ENCODE measurements at regions not wholly inside any gene's neighbourhood (a gene's known extent, or its start where the extent isn't known, plus 50 kb on each side); places are given as distances from the start of the nearest gene placed in this dataset.

DNA sequence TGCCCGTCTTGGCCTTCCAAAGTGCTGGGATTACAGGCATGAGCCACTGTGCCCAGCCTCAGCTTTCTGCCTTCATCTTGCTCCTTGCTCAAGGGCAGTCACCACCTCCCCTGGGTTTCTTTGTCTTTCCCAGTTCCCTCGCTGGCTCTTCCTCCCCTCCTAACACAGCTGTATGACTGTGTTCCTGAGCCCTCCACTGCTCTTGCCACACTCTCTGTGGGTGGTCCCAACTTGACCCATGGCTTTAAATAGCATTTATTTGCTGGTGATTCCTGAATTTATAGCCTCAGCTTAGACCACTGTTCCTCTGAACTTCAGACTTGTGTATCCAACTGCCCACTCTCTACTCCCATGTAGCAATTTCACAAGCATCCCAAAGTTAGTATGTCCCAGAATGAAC, 181.3 kb downstream of the BAMBI start:
- TF ChIP-seq, protein P1, sequence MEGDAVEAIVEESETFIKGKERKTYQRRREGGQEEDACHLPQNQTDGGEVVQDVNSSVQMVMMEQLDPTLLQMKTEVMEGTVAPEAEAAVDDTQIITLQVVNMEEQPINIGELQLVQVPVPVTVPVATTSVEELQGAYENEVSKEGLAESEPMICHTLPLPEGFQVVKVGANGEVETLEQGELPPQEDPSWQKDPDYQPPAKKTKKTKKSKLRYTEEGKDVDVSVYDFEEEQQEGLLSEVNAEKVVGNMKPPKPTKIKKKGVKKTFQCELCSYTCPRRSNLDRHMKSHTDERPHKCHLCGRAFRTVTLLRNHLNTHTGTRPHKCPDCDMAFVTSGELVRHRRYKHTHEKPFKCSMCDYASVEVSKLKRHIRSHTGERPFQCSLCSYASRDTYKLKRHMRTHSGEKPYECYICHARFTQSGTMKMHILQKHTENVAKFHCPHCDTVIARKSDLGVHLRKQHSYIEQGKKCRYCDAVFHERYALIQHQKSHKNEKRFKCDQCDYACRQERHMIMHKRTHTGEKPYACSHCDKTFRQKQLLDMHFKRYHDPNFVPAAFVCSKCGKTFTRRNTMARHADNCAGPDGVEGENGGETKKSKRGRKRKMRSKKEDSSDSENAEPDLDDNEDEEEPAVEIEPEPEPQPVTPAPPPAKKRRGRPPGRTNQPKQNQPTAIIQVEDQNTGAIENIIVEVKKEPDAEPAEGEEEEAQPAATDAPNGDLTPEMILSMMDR (IDR thresholded peaks at IDR 0.05) = no peak
- TF ChIP-seq POLR2A (IDR thresholded peaks at IDR 0.05) = no peak

Data from tibial nerve (tissue), 3 donors.